B cell (primary cell): ENCODE measurements at regions not wholly inside any gene's neighbourhood (a gene's known extent, or its start where the extent isn't known, plus 50 kb on each side); places are given as distances from the start of the nearest gene placed in this dataset.

Experiments
- ATAC-seq: fragments of 200-7000 bp; cut with Tn5 transposase; one replicate; pipeline ENCODE4 v1.10.0; 2021; ENCODE audit warnings: low read depth, mild to moderate bottlenecking, moderate number of reproducible peaks, moderate library complexity
- CTCF ChIA-PET: fragments of 350-600 bp; sonication (Branson Sonifier 250); formaldehyde crosslinking; loops from one replicate; lab custom pipeline; 2021; ENCODE audit warnings: antibody characterized with exemption, inconsistent platforms; lab: Charles Lee
- POLR2A ChIA-PET: fragments of 350-600 bp; sonication (Branson Sonifier 250); formaldehyde crosslinking; loops from one replicate; lab custom pipeline; 2021; ENCODE audit warnings: antibody characterized with exemption; lab: Charles Lee
- DNase-seq: peaks from one replicate; pipeline ENCODE4 v3.0.0; 2013
- H2AFZ ChIP-seq: 2 replicates; pipeline ENCODE4 v1.6.1; 2012; ENCODE audit warnings: mild to moderate bottlenecking, low read depth, low read length; ENCODE audit not compliant: insufficient read depth, poor library complexity, severe bottlenecking
- H3K27ac ChIP-seq, 2 donors: 1 replicate in 1 of 2; 2 replicates in 1 of 2; pipeline ENCODE4 v1.5.1; 2012 to 2013; ENCODE audit warnings: low read length in 2 of 2, mild to moderate bottlenecking in 2 of 2, moderate library complexity in 1 of 2
- H3K27me3 ChIP-seq, 4 experiments: fragments of 200-600 bp in 1 of 4; sonication (generic) in 1 of 4; replicated peaks in 1 of 4; 1 replicate in 2 of 4; 2 replicates in 2 of 4; pipeline versions ENCODE4 v1.6.1 to v1.7.0; 2013 to 2016; ENCODE audit warnings: low read length in 3 of 4, mild to moderate bottlenecking in 2 of 4, mixed read lengths in 1 of 4, moderate library complexity in 1 of 4; ENCODE audit not compliant: insufficient read depth in 4 of 4, control insufficient read depth in 3 of 4; ENCODE audit errors: control extremely low read depth in 1 of 4
- H3K36me3 ChIP-seq, 2 experiments: replicated peaks in 1 of 2; 1 replicate in 1 of 2; 2 replicates in 1 of 2; pipeline versions ENCODE4 v1.6.1 to v1.7.1; 2013; ENCODE audit warnings: low read length in 1 of 2; ENCODE audit not compliant: insufficient read depth in 2 of 2, control insufficient read depth in 1 of 2; ENCODE audit errors: control extremely low read depth in 1 of 2, extremely low read depth in 1 of 2
- H3K4me1 ChIP-seq, 2 donors: fragments of 200-600 bp in 1 of 2; sonication (generic) in 1 of 2; 1 replicate in 1 of 2; 2 replicates in 1 of 2; pipeline versions ENCODE4 v1.5.1 to v1.6.1; 2013 to 2017; ENCODE audit warnings: low read length in 2 of 2; ENCODE audit not compliant: control insufficient read depth in 2 of 2, insufficient read depth in 2 of 2
- H3K4me2 ChIP-seq: replicated peaks from 2 replicates; pipeline ENCODE3; 2012; ENCODE audit warnings: mild to moderate bottlenecking, low read depth, low read length; ENCODE audit not compliant: poor library complexity, severe bottlenecking
- H3K4me3 ChIP-seq, 5 experiments: fragments of 200-600 bp in 1 of 5; sonication (generic) in 1 of 5; 1 replicate in 3 of 5; 2 replicates in 2 of 5; pipeline versions ENCODE4 v1.5.1 to v1.7.0; 2011 to 2016; ENCODE audit warnings: low read length in 4 of 5, mild to moderate bottlenecking in 4 of 5, low read depth in 2 of 5, control low read depth in 1 of 5, moderate library complexity in 1 of 5; ENCODE audit not compliant: insufficient read depth in 1 of 5; ENCODE audit errors: control extremely low read depth in 1 of 5, extremely low read depth in 1 of 5
- H3K79me2 ChIP-seq: fragments of 200-600 bp; sonication (generic); one replicate; pipeline ENCODE4 v1.6.0; 2016; ENCODE audit warnings: low read length; ENCODE audit not compliant: control insufficient read depth, insufficient read depth
- H3K9ac ChIP-seq: fragments of 200-600 bp; sonication (generic); 2 replicates; pipeline ENCODE4 v1.6.1; 2017; ENCODE audit warnings: mild to moderate bottlenecking, low read length, moderate library complexity
- H3K9me3 ChIP-seq, 3 donors: one replicate each; pipeline versions ENCODE4 v1.6.1 to v1.7.1; 2013; ENCODE audit warnings: low read length in 2 of 3; ENCODE audit not compliant: control insufficient read depth in 2 of 3, insufficient read depth in 1 of 3; ENCODE audit errors: control extremely low read depth in 1 of 3
- H4K20me1 ChIP-seq: 2 replicates; pipeline ENCODE4 v1.6.0; 2012; ENCODE audit warnings: mild to moderate bottlenecking, low read length; ENCODE audit not compliant: insufficient read depth, control insufficient read depth, poor library complexity, severe bottlenecking
- H3K27ac Mint-ChIP-seq: one replicate; pipeline ENCODE4 v1.8.0; 2021; ENCODE audit warnings: mixed read lengths
- H3K27me3 Mint-ChIP-seq: one replicate; pipeline ENCODE4 v1.8.0; 2021; ENCODE audit warnings: mixed read lengths
- H3K4me1 Mint-ChIP-seq: one replicate; pipeline ENCODE4 v1.8.0; 2021; ENCODE audit warnings: mixed read lengths
- H3K4me3 Mint-ChIP-seq: one replicate; pipeline ENCODE4 v1.8.0; 2021; ENCODE audit warnings: mixed read lengths
- H3K9me3 Mint-ChIP-seq: one replicate; pipeline ENCODE4 v1.8.0; 2022; ENCODE audit warnings: mixed read lengths; ENCODE audit not compliant: insufficient read depth
- EZH2 ChIP-seq: IDR thresholded peaks from 2 replicates; pipeline ENCODE4 v1.6.1; 2012; ENCODE audit warnings: borderline replicate concordance, low read depth, mild to moderate bottlenecking, moderate library complexity, low read length; ENCODE audit not compliant: insufficient read depth, poor library complexity, severe bottlenecking
- WGBS: methylation state at CpG from one replicate; pipeline ENCODE4 v1.1.5; 2013; ENCODE audit warnings: missing lambda C conversion rate; ENCODE audit not compliant: insufficient coverage; 5-methylcytosine and 5-hydroxymethylcytosine counted together
- intact Hi-C: fragments of 100-400 bp; cut with micrococcal nuclease; formaldehyde crosslinking; loops from one replicate; pipeline ENCODE4 v1.10.0; 2022
- TF ChIP-seq, protein P1 (sequence below): fragments of 200-600 bp; IDR thresholded peaks from one replicate; pipeline ENCODE4 v1.8.0; 2022; ENCODE audit warnings: antibody characterized with exemption, mild to moderate bottlenecking

DNA sequence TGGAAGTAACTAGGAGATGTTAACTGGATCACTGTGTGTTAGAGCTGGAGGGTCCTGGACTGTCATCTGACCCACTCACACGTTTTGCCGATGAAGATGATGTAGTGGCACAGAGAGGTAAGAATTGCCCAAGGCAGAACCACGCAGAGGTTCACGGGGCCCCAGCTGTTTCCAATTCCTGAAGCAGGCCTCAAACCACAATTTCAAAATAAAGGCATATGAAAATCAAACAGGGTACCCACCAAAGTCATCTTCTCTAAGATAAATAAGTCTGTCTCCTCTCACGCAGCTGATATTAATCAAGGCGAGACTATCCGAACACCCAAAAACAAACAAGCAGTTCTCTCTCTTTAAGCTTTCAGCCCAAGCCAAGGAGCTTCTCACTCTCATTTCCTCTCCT lies 113.3 kb upstream of the JCAD start:
- H3K4me1 ChIP-seq = no peaks in the 10 kb centered on the region
- ChIA-PET CTCF (no interaction called here), POLR2A (no interaction called here)
- H3K4me2 ChIP-seq = no peak overlapping the region
- Mint-ChIP-seq H3K4me3 (no peak overlapping the region), H3K9me3 (no peaks in the 10 kb centered on the region), H3K27ac (no peak overlapping the region), H3K4me1 (no peaks in the 10 kb centered on the region), H3K27me3 (peaks cover 14% of the 10 kb centered on the region)
- no peaks in the 10 kb centered on the region for H3K79me2 ChIP-seq
- H2AFZ ChIP-seq = no peak overlapping the region
- no peak overlapping the region for H3K9ac ChIP-seq
- ATAC-seq = no peak
- 63% methylated on average over 7 of the region's 7 CpGs for WGBS
- no peaks in the 10 kb centered on the region for H3K9me3 ChIP-seq
- no peak overlapping the region for H3K27ac ChIP-seq
- DNase-seq = no peak
- H4K20me1 ChIP-seq = no peaks in the 10 kb centered on the region
- no peaks in the 10 kb centered on the region for H3K27me3 ChIP-seq
- intact Hi-C loops = no loop called here
- no peaks in the 10 kb centered on the region for H3K36me3 ChIP-seq
- H3K4me3 ChIP-seq = no peak overlapping the region
- TF ChIP-seq, protein P1, sequence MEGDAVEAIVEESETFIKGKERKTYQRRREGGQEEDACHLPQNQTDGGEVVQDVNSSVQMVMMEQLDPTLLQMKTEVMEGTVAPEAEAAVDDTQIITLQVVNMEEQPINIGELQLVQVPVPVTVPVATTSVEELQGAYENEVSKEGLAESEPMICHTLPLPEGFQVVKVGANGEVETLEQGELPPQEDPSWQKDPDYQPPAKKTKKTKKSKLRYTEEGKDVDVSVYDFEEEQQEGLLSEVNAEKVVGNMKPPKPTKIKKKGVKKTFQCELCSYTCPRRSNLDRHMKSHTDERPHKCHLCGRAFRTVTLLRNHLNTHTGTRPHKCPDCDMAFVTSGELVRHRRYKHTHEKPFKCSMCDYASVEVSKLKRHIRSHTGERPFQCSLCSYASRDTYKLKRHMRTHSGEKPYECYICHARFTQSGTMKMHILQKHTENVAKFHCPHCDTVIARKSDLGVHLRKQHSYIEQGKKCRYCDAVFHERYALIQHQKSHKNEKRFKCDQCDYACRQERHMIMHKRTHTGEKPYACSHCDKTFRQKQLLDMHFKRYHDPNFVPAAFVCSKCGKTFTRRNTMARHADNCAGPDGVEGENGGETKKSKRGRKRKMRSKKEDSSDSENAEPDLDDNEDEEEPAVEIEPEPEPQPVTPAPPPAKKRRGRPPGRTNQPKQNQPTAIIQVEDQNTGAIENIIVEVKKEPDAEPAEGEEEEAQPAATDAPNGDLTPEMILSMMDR = no peak
- no peak for TF ChIP-seq EZH2

DNA sequence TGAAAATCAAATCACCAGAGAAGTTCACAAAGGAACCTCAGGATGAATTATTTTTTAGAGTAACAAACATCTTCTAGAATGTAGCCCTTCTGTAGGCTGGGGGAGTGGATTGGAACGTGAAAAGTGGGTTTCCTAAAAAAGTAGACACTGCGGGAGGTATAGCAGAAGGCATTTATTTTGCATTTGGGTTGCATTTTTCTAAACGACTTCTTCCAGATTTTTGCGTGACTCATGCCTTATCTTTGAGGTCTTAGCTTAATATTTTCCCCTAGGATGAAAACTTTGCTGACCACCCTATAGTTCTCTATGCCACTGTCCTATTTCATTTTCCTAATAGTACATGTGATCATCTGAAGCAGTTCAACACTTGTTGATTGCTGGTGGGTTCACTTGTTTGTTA lies 112.7 kb upstream of the JCAD start:
- no peaks in the 10 kb centered on the region for H3K79me2 ChIP-seq
- H4K20me1 ChIP-seq = no peaks in the 10 kb centered on the region
- H3K9me3 ChIP-seq = no peaks in the 10 kb centered on the region
- Mint-ChIP-seq H3K27ac (no peak overlapping the region), H3K27me3 (peaks cover 17% of the 10 kb centered on the region), H3K4me3 (no peak overlapping the region), H3K4me1 (no peaks in the 10 kb centered on the region), H3K9me3 (no peaks in the 10 kb centered on the region)
- POLR2A ChIA-PET = no interaction called here
- TF ChIP-seq, protein P1 = no peak
- no peak for TF ChIP-seq EZH2
- no peak overlapping the region for H3K27ac ChIP-seq
- no peak overlapping the region for H3K4me3 ChIP-seq
- no peaks in the 10 kb centered on the region for H3K36me3 ChIP-seq
- intact Hi-C loops = no loop called here
- H2AFZ ChIP-seq = no peak overlapping the region
- ATAC-seq (no peak), DNase-seq (no peak)
- no peak overlapping the region for H3K4me2 ChIP-seq
- H3K9ac ChIP-seq = no peak overlapping the region
- H3K4me1 ChIP-seq = no peaks in the 10 kb centered on the region
- 83% methylated on average over 1 of the region's 4 CpGs for WGBS
- CTCF ChIA-PET = no interaction called here
- H3K27me3 ChIP-seq = no peaks in the 10 kb centered on the region
